ENCODE measurements at regions not wholly inside any gene's neighbourhood (a gene's known extent, or its start where the extent isn't known, plus 50 kb on each side); places are given as distances from the start of the nearest gene placed in this dataset.

DNA sequence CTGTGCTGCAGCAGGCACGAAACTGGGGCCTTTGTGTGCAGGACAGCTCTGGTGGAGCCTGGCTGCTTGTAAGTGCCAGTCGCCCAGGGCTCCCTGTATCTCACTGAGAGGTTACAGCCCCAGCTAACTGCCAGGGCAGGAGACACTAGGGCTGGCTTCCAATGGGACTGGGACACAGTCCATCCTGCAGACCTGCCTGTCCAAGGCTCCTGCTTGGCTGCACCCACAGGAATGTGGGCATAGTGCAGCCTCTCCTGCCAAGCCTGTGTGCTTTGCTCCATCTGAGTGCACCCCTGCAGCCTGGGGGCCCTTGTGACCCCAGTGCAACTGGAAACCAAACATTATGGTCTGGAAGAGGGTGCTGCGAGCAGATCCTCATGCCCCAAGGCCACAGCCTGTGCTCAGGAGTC, 144.0 kb downstream of the ADAM29 start:
- TF ChIP-seq, protein P1, sequence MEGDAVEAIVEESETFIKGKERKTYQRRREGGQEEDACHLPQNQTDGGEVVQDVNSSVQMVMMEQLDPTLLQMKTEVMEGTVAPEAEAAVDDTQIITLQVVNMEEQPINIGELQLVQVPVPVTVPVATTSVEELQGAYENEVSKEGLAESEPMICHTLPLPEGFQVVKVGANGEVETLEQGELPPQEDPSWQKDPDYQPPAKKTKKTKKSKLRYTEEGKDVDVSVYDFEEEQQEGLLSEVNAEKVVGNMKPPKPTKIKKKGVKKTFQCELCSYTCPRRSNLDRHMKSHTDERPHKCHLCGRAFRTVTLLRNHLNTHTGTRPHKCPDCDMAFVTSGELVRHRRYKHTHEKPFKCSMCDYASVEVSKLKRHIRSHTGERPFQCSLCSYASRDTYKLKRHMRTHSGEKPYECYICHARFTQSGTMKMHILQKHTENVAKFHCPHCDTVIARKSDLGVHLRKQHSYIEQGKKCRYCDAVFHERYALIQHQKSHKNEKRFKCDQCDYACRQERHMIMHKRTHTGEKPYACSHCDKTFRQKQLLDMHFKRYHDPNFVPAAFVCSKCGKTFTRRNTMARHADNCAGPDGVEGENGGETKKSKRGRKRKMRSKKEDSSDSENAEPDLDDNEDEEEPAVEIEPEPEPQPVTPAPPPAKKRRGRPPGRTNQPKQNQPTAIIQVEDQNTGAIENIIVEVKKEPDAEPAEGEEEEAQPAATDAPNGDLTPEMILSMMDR (IDR thresholded peaks at IDR 0.05), result no peak
- TF ChIP-seq POLR2A (IDR thresholded peaks at IDR 0.05), result no peak

Measured in tibial nerve (tissue), 3 donors.